ENCODE measurements at regions not wholly inside any gene's neighbourhood (a gene's known extent, or its start where the extent isn't known, plus 50 kb on each side); places are given as distances from the start of the nearest gene placed in this dataset.

- Mint-ChIP-seq H3K4me1 (ENCODE audit: low read depth) (no peaks in the 10 kb centered on the region), H3K4me3 (ENCODE audit: low read depth) (no peak overlapping the region), H3K36me3 (ENCODE audit: low read depth) (no peaks in the 10 kb centered on the region), H3K9me3 (no peaks in the 10 kb centered on the region), H3K27ac (no peak overlapping the region), H3K27me3 (ENCODE audit: low read depth) (no peaks in the 10 kb centered on the region)
- intact Hi-C loops (cut with micrococcal nuclease): no loop called here
- DNase-seq (ENCODE audit: low spot score): no peak
These were observed 141.7 kb upstream of the GRIA4 start for GRCh38 chr11:105468154-105468553.

- H3K36me3 Mint-ChIP-seq (ENCODE audit: low read depth): no peaks in the 10 kb centered on the region
- H3K9me3 Mint-ChIP-seq: no peaks in the 10 kb centered on the region
- intact Hi-C loops (cut with micrococcal nuclease): no loop called here
- no peak overlapping the region for H3K27ac Mint-ChIP-seq
- no peak overlapping the region for H3K4me3 Mint-ChIP-seq (ENCODE audit: low read depth)
- H3K4me1 Mint-ChIP-seq (ENCODE audit: low read depth): no peaks in the 10 kb centered on the region
- H3K27me3 Mint-ChIP-seq (ENCODE audit: low read depth): no peaks in the 10 kb centered on the region
- DNase-seq (ENCODE audit: low spot score): no peak
These were observed 143.2 kb upstream of the GRIA4 start for GRCh38 chr11:105466582-105467228.

- no peak overlapping the region for H3K4me3 Mint-ChIP-seq (ENCODE audit: low read depth)
- no peak for DNase-seq (ENCODE audit: low spot score)
- H3K36me3 Mint-ChIP-seq (ENCODE audit: low read depth): no peaks in the 10 kb centered on the region
- no peaks in the 10 kb centered on the region for H3K4me1 Mint-ChIP-seq (ENCODE audit: low read depth)
- intact Hi-C loops (cut with micrococcal nuclease): no loop called here
- H3K27ac Mint-ChIP-seq: no peak overlapping the region
- H3K9me3 Mint-ChIP-seq: no peaks in the 10 kb centered on the region
- no peaks in the 10 kb centered on the region for H3K27me3 Mint-ChIP-seq (ENCODE audit: low read depth)
These were observed 151.8 kb upstream of the GRIA4 start for GRCh38 chr11:105458071-105458470.

- no peak for DNase-seq (ENCODE audit: low spot score)
- Mint-ChIP-seq H3K9me3 (no peaks in the 10 kb centered on the region), H3K4me1 (ENCODE audit: low read depth) (no peaks in the 10 kb centered on the region), H3K36me3 (ENCODE audit: low read depth) (no peaks in the 10 kb centered on the region), H3K27ac (no peak overlapping the region), H3K4me3 (ENCODE audit: low read depth) (no peak overlapping the region), H3K27me3 (ENCODE audit: low read depth) (no peaks in the 10 kb centered on the region)
- intact Hi-C loops (cut with micrococcal nuclease): no loop called here
These were observed 152.9 kb upstream of the GRIA4 start for GRCh38 chr11:105456950-105457349.

- intact Hi-C loops (cut with micrococcal nuclease): no loop called here
- no peak for DNase-seq (ENCODE audit: low spot score)
- H3K27me3 Mint-ChIP-seq (ENCODE audit: low read depth): no peaks in the 10 kb centered on the region
- peaks cover 10% of the 10 kb centered on the region for H3K9me3 Mint-ChIP-seq
- H3K36me3 Mint-ChIP-seq (ENCODE audit: low read depth): no peaks in the 10 kb centered on the region
- no peaks in the 10 kb centered on the region for H3K4me1 Mint-ChIP-seq (ENCODE audit: low read depth)
- no peak overlapping the region for H3K4me3 Mint-ChIP-seq (ENCODE audit: low read depth)
- H3K27ac Mint-ChIP-seq: no peak overlapping the region
These were observed 160.7 kb upstream of the GRIA4 start for GRCh38 chr11:105449100-105449734.

- no peaks in the 10 kb centered on the region for H3K27me3 Mint-ChIP-seq (ENCODE audit: low read depth)
- H3K4me1 Mint-ChIP-seq (ENCODE audit: low read depth): no peaks in the 10 kb centered on the region
- no peaks in the 10 kb centered on the region for H3K36me3 Mint-ChIP-seq (ENCODE audit: low read depth)
- DNase-seq (ENCODE audit: low spot score): no peak
- H3K4me3 Mint-ChIP-seq (ENCODE audit: low read depth): no peak overlapping the region
- intact Hi-C loops (cut with micrococcal nuclease): no loop called here
- H3K27ac Mint-ChIP-seq: no peak overlapping the region
- peaks cover 11% of the 10 kb centered on the region for H3K9me3 Mint-ChIP-seq
These were observed 161.2 kb upstream of the GRIA4 start for GRCh38 chr11:105448703-105449079.

GRCh38 chr11:105447936-105448702 is 161.8 kb upstream of the GRIA4 start:
- Mint-ChIP-seq H3K27ac (no peak overlapping the region), H3K4me1 (ENCODE audit: low read depth) (no peaks in the 10 kb centered on the region), H3K4me3 (ENCODE audit: low read depth) (no peak overlapping the region), H3K9me3 (peaks cover 11% of the 10 kb centered on the region), H3K27me3 (ENCODE audit: low read depth) (no peaks in the 10 kb centered on the region), H3K36me3 (ENCODE audit: low read depth) (no peaks in the 10 kb centered on the region)
- intact Hi-C loops (cut with micrococcal nuclease): no loop called here
- no peak for DNase-seq (ENCODE audit: low spot score)

DNA sequence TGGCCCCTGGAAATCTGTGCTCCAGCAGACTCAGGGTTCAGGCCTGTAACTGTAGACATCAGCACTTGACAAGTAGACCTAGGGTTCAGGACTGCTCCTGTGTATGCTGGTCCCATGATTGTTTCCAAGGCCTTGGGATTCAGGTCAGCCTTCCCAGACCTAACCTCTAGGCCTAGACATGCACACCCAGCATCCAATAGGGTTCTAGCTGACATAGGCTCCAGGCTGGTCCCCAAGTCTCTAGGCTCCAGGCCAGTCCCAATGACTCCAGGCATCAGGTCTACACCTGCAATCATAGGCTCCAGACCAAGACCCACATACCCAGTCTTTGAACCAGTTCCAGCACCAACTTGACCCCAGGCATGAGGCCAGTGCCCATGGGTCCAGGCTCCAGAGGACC is 166.2 kb upstream of the GRIA4 start:
- Mint-ChIP-seq H3K4me1 (ENCODE audit: low read depth) (no peaks in the 10 kb centered on the region), H3K36me3 (ENCODE audit: low read depth) (no peaks in the 10 kb centered on the region), H3K27me3 (ENCODE audit: low read depth) (no peaks in the 10 kb centered on the region), H3K4me3 (ENCODE audit: low read depth) (no peak overlapping the region), H3K27ac (no peak overlapping the region), H3K9me3 (peaks cover 11% of the 10 kb centered on the region)
- intact Hi-C loops (cut with micrococcal nuclease): no loop called here
- no peak for DNase-seq (ENCODE audit: low spot score)

DNA sequence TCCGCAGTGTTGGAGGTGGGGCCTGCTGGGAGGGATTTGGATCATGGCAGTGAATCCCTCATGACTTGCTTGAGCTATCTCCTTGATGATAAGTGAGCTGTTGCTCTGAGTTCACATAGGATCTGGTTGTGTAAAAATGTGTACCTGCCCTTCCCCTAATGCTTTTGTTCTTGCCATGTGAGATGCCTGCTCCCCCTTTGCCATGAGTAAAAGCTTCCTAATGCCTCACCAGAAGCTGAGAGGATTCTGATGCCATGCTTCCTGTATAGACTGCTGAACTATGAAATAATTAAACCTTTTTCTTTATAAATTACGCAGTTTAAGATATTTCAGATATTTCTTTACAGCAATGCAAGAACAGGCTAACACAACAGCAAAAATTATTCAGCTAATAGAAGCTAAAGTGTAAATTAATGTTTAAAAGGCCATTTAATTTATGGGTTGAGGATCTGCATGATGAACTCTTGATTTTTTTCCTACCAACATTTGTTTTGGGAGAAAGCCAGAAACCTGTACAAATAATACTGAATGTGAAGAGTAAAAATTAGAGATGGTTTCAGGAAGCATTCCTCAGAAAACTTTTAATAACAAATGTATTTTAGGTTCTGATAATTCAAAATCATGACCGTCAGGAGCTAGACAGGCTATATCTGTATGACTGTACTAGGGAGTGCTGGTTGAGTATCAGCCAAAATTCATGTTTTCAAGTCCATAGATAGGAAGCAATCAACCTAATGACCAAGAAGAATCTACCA is 177.5 kb upstream of the GRIA4 start:
- intact Hi-C loops (cut with micrococcal nuclease): no loop called here
- Mint-ChIP-seq H3K9me3 (no peaks in the 10 kb centered on the region), H3K4me1 (ENCODE audit: low read depth) (no peaks in the 10 kb centered on the region), H3K27ac (no peak overlapping the region), H3K27me3 (ENCODE audit: low read depth) (no peaks in the 10 kb centered on the region), H3K4me3 (ENCODE audit: low read depth) (no peak overlapping the region), H3K36me3 (ENCODE audit: low read depth) (no peaks in the 10 kb centered on the region)
- no peak for DNase-seq (ENCODE audit: low spot score)

- H3K4me3 Mint-ChIP-seq (ENCODE audit: low read depth): no peak overlapping the region
- no peaks in the 10 kb centered on the region for H3K9me3 Mint-ChIP-seq
- DNase-seq (ENCODE audit: low spot score): no peak
- H3K4me1 Mint-ChIP-seq (ENCODE audit: low read depth): no peaks in the 10 kb centered on the region
- intact Hi-C loops (cut with micrococcal nuclease): no loop called here
- H3K36me3 Mint-ChIP-seq (ENCODE audit: low read depth): no peaks in the 10 kb centered on the region
- no peaks in the 10 kb centered on the region for H3K27me3 Mint-ChIP-seq (ENCODE audit: low read depth)
- no peak overlapping the region for H3K27ac Mint-ChIP-seq
These were observed 180.6 kb upstream of the GRIA4 start for GRCh38 chr11:105429096-105429910.

DNA sequence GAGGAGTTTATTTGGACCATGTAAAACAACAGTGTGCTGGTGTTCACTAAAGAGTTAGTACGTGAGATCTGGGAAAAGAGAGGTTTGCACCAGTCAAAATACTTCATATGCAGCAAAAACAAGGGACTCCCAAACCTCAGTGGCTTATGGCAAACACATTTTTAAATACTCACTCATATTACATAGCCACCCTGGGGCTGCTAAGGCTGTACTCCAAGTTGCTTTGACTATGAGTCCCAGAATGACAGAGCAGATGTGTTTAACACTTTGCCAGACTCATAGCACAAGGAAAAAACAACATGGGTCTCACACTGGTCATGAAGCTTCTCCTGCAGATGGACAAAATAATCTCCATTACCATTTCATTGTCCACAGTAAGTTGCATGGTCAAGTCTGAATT is 202.8 kb upstream of the GRIA4 start:
- intact Hi-C loops (cut with micrococcal nuclease): no loop called here
- no peaks in the 10 kb centered on the region for H3K27me3 Mint-ChIP-seq (ENCODE audit: low read depth)
- H3K9me3 Mint-ChIP-seq: no peaks in the 10 kb centered on the region
- H3K27ac Mint-ChIP-seq: no peak overlapping the region
- no peak overlapping the region for H3K4me3 Mint-ChIP-seq (ENCODE audit: low read depth)
- H3K36me3 Mint-ChIP-seq (ENCODE audit: low read depth): no peaks in the 10 kb centered on the region
- no peaks in the 10 kb centered on the region for H3K4me1 Mint-ChIP-seq (ENCODE audit: low read depth)
- DNase-seq (ENCODE audit: low spot score): no peak

GRCh38 chr11:105401269-105401809 is 208.5 kb upstream of the GRIA4 start:
- H3K4me1 Mint-ChIP-seq (ENCODE audit: low read depth): no peaks in the 10 kb centered on the region
- H3K27ac Mint-ChIP-seq: no peak overlapping the region
- no peaks in the 10 kb centered on the region for H3K27me3 Mint-ChIP-seq (ENCODE audit: low read depth)
- no peak for DNase-seq (ENCODE audit: low spot score)
- H3K4me3 Mint-ChIP-seq (ENCODE audit: low read depth): no peak overlapping the region
- H3K36me3 Mint-ChIP-seq (ENCODE audit: low read depth): no peaks in the 10 kb centered on the region
- intact Hi-C loops (cut with micrococcal nuclease): no loop called here
- H3K9me3 Mint-ChIP-seq: no peaks in the 10 kb centered on the region
